Tibial artery (tissue), 4 donors: ENCODE measurements at regions not wholly inside any gene's neighbourhood (a gene's known extent, or its start where the extent isn't known, plus 50 kb on each side); places are given as distances from the start of the nearest gene placed in this dataset.

Experiments used
- DNase-seq, 2 donors: peaks; one replicate each; pipeline ENCODE4 v3.0.0-alpha.2; 2019
- H3K27ac ChIP-seq, 2 donors: fragments of 200-600 bp; sonication (generic) in 1 of 2; 1 replicate in 1 of 2; 2 replicates in 1 of 2; pipeline ENCODE4 v1.5.1; 2018 to 2019; ENCODE audit warnings: mild to moderate bottlenecking in 1 of 2
- H3K27me3 ChIP-seq, 2 donors: fragments of 200-600 bp; sonication (generic) in 1 of 2; one replicate each; pipeline versions ENCODE4 v1.5.1 to v1.6.0; 2016 to 2019
- H3K36me3 ChIP-seq, 3 donors: fragments of 200-600 bp; sonication (generic) in 2 of 3; one replicate each; pipeline ENCODE4 v1.5.1; 2016 to 2019; ENCODE audit warnings: mild to moderate bottlenecking in 2 of 3
- H3K4me1 ChIP-seq, 4 donors: fragments of 200-600 bp; sonication (generic) in 2 of 4; 1 replicate in 3 of 4; 2 replicates in 1 of 4; pipeline ENCODE4 v1.5.1; 2016 to 2019
- H3K4me3 ChIP-seq, 2 donors: fragments of 200-600 bp; sonication (generic) in 1 of 2; 1 replicate in 1 of 2; 2 replicates in 1 of 2; pipeline ENCODE4 v1.5.1; 2018 to 2019; ENCODE audit warnings: mild to moderate bottlenecking in 2 of 2
- H3K9me3 ChIP-seq, 3 donors: fragments of 200-600 bp; sonication (generic) in 1 of 3; one replicate each; pipeline ENCODE4 v1.5.1; 2016 to 2019
- CTCF ChIP-seq, 2 experiments: fragments of 200-600 bp in 1 of 2; fragments of 450-650 bp in 1 of 2; IDR thresholded peaks; one replicate each; pipeline ENCODE4 v1.5.1; 2017 to 2019; ENCODE audit warnings: antibody characterized with exemption in 2 of 2, mild to moderate bottlenecking in 1 of 2, moderate library complexity in 1 of 2
- intact Hi-C: fragments of 100-400 bp; cut with DNase I; formaldehyde crosslinking; loops from one replicate; pipeline ENCODE4 v1.15.0; 2023; ENCODE audit warnings: low total_unique reads

GRCh38 chr6:97663252-97663651 is 380.2 kb upstream of the MMS22L start:
- Histone ChIP-seq H3K4me3 (no peak overlapping the region), H3K9me3 (no peaks in the 10 kb centered on the region), H3K36me3 (no peaks in the 10 kb centered on the region), H3K4me1 (no peaks in the 10 kb centered on the region), H3K27ac (no peak overlapping the region), H3K27me3 (no peaks in the 10 kb centered on the region)
- no peak for DNase-seq
- TF ChIP-seq CTCF (IDR thresholded peaks at IDR 0.05), result no peak
- intact Hi-C loops, result no loop called here

GRCh38 chr6:97665446-97665845 is 382.4 kb upstream of the MMS22L start:
- H3K27ac ChIP-seq, result no peak overlapping the region
- intact Hi-C loops, result no loop called here
- DNase-seq, result no peak
- no peak overlapping the region for H3K4me3 ChIP-seq
- no peaks in the 10 kb centered on the region for H3K9me3 ChIP-seq
- no peak for TF ChIP-seq CTCF (IDR thresholded peaks at IDR 0.05)
- H3K36me3 ChIP-seq, result no peaks in the 10 kb centered on the region
- H3K27me3 ChIP-seq, result no peaks in the 10 kb centered on the region
- H3K4me1 ChIP-seq, result peaks cover 0 to 9% (median 1%) of the 10 kb centered on the region in 4 donors

- H3K27me3 ChIP-seq, result no peaks in the 10 kb centered on the region
- DNase-seq, result no peak
- no peaks in the 10 kb centered on the region for H3K36me3 ChIP-seq
- H3K4me3 ChIP-seq, result no peak overlapping the region
- H3K27ac ChIP-seq, result no peak overlapping the region
- TF ChIP-seq CTCF (IDR thresholded peaks at IDR 0.05), result no peak
- peaks cover 0 to 9% (median 1%) of the 10 kb centered on the region in 4 donors for H3K4me1 ChIP-seq
- no peaks in the 10 kb centered on the region for H3K9me3 ChIP-seq
- intact Hi-C loops, result no loop called here
These were observed 383.9 kb upstream of the MMS22L start for GRCh38 chr6:97666889-97667288.

- intact Hi-C loops, result no loop called here
- no peaks in the 10 kb centered on the region for H3K36me3 ChIP-seq
- TF ChIP-seq CTCF (IDR thresholded peaks at IDR 0.05), result no peak
- H3K4me1 ChIP-seq, result peaks cover 0 to 9% (median 1%) of the 10 kb centered on the region in 4 donors
- no peaks in the 10 kb centered on the region for H3K27me3 ChIP-seq
- peak overlapping the region; percentile 17 to 20 for H3K4me3 ChIP-seq
- H3K27ac ChIP-seq, result no peak overlapping the region
- DNase-seq, result no peak
- H3K9me3 ChIP-seq, result no peaks in the 10 kb centered on the region
These were observed 385.7 kb upstream of the MMS22L start for GRCh38 chr6:97668716-97669115.

- H3K36me3 ChIP-seq, result no peaks in the 10 kb centered on the region
- H3K4me1 ChIP-seq, result peaks cover 0 to 9% (median 1%) of the 10 kb centered on the region in 4 donors
- intact Hi-C loops, result no loop called here
- no peak for TF ChIP-seq CTCF (IDR thresholded peaks at IDR 0.05)
- DNase-seq, result no peak
- no peaks in the 10 kb centered on the region for H3K9me3 ChIP-seq
- peak overlapping the region; percentile 17 to 20 for H3K4me3 ChIP-seq
- no peaks in the 10 kb centered on the region for H3K27me3 ChIP-seq
- H3K27ac ChIP-seq, result no peak overlapping the region
These were observed 386.4 kb upstream of the MMS22L start for GRCh38 chr6:97669191-97670031.
